NOMO-1 treated with DMSO at 0.1 percent for 48 hours (cell line): ENCODE measurements at regions not wholly inside any gene's neighbourhood (a gene's known extent, or its start where the extent isn't known, plus 50 kb on each side); places are given as distances from the start of the nearest gene placed in this dataset.

Experiments
- DNase-seq: peaks from one replicate; lab custom pipeline; 2025; ENCODE audit not compliant: unreplicated experiment; lab: John Stamatoyannopoulos, UW

- no peak for DNase-seq
These were observed 404.1 kb upstream of the ST6GAL2 start for GRCh38 chr2:107290041-107290440.

- no peak for DNase-seq
These were observed 418.0 kb upstream of the ST6GAL2 start for GRCh38 chr2:107303964-107304363.

GRCh38 chr2:107305966-107306365 is 420.0 kb upstream of the ST6GAL2 start:
- DNase-seq = no peak

GRCh38 chr2:107306881-107307280 is 420.9 kb upstream of the ST6GAL2 start:
- no peak for DNase-seq

GRCh38 chr2:107308835-107309234 is 422.9 kb upstream of the ST6GAL2 start:
- no peak for DNase-seq

GRCh38 chr2:107312240-107312639 is 426.3 kb upstream of the ST6GAL2 start:
- no peak for DNase-seq

- DNase-seq = no peak
These were observed 427.3 kb upstream of the ST6GAL2 start for GRCh38 chr2:107313316-107313715.

GRCh38 chr2:107320881-107321280 is 434.9 kb upstream of the ST6GAL2 start:
- DNase-seq = no peak

- DNase-seq = no peak
These were observed 436.4 kb upstream of the ST6GAL2 start for GRCh38 chr2:107322416-107322815.

GRCh38 chr2:107323946-107324565 is 438.1 kb upstream of the ST6GAL2 start:
- no peak for DNase-seq

GRCh38 chr2:107325981-107326786 is 440.2 kb upstream of the ST6GAL2 start:
- no peak for DNase-seq

- no peak for DNase-seq
These were observed 448.3 kb upstream of the ST6GAL2 start for GRCh38 chr2:107334306-107334705.

GRCh38 chr2:107336526-107336925 is 450.6 kb upstream of the ST6GAL2 start:
- DNase-seq = no peak

GRCh38 chr2:107337209-107337898 is 451.4 kb upstream of the ST6GAL2 start:
- DNase-seq = no peak

GRCh38 chr2:107338059-107338458 is 452.1 kb upstream of the ST6GAL2 start:
- no peak for DNase-seq

- no peak for DNase-seq
These were observed 452.6 kb upstream of the ST6GAL2 start for GRCh38 chr2:107338571-107338970.

- no peak for DNase-seq
These were observed 455.0 kb upstream of the ST6GAL2 start for GRCh38 chr2:107340955-107341354.

- no peak for DNase-seq
These were observed 463.4 kb upstream of the ST6GAL2 start for GRCh38 chr2:107349329-107349728.

GRCh38 chr2:107354175-107354574 is 468.2 kb upstream of the ST6GAL2 start:
- no peak for DNase-seq

- no peak for DNase-seq
These were observed 468.3 kb upstream of the RGPD4 start for GRCh38 chr2:107358362-107358761.

GRCh38 chr2:107359021-107359420 is 467.7 kb upstream of the RGPD4 start:
- DNase-seq = no peak

- no peak for DNase-seq
These were observed 464.8 kb upstream of the RGPD4 start for GRCh38 chr2:107361751-107362381.
